GM18868 (cell line): ENCODE measurements at regions not wholly inside any gene's neighbourhood (a gene's known extent, or its start where the extent isn't known, plus 50 kb on each side); places are given as distances from the start of the nearest gene placed in this dataset.
"Not testable (repeated sequence)": the region's sequence is repeated elsewhere in the genome, so short reads cannot be mapped to it uniquely, and the experiment has no call there.

Source experiments
- ATAC-seq: cut with Tn5 transposase; IDR thresholded peaks from one replicate; pipeline ENCODE4 v1.9.1; 2021; ENCODE audit warnings: mild to moderate bottlenecking, moderate library complexity; ENCODE audit not compliant: unreplicated experiment

GRCh38 chr17:63075969-63076368, 109.9 kb downstream of the TANC2 start:
- ATAC-seq, result no peak

- ATAC-seq, result no peak
Measured at GRCh38 chr17:63078707-63079106, 112.7 kb downstream of the TANC2 start.

DNA sequence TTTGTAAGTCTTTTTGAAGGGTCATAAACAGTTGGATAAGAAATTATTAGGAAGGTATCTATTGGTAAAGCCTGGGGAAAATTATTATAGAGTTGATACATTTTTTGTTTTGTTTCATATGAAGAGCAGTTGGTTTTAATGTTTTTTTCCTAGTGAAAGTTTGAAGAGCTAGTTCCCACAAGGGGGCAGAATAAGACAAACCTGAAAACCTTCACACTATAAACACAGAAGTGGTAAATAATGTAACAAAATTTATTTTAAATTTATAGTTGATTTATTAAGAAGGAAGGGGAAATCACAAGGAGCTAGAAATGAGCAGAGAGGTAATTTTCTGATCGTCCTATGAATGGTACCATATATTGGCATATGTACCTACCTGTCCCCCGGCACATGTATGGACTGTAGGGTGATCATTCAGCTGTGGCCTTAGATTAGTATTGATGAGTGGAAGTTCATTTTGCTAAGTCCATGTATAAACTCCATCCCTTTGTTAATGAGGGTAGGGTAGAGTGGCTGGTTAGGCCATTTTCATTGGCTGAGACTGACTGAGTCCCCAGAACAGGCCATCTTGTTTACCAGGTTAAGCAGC, 116.3 kb downstream of the TANC2 start:
- ATAC-seq, result no peak

- no peak for ATAC-seq
Measured at GRCh38 chr17:63082952-63083351, 116.9 kb downstream of the TANC2 start.

DNA sequence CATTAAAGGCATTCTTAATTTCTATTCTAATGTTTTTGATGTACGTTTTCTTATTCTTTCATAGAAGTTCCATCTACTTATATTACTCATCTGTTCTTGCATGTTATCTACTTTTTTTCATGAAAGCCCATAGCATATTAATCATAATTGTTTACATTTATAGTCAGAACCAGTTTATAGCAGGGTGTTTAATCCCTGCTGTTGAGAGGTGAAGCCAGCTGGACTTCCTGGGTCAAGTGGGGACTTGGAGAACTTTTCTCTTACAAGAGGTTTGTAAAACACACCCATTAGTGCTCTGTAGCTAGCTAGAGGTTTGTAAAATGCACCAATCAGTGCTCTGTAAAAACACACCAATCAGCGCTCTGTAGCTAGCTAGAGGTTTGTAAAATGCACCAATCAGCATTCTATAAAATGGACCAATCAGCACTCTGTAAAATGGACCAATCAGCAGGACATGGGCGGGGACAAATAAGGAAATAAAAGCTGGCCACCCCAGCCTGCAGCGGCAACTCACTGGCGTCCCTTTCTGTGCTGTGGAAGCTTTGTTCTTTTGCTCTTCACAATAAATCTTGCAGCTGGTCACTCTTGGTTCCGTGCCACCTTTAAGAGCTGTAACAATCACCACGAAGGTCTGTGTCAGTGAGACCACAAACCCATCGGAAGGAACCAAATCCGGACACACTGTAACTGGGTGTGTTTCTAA, 120.6 kb downstream of the TANC2 start:
- ATAC-seq, result no peak

- not testable (repeated sequence) for ATAC-seq
Measured at GRCh38 chr17:63090358-63091114, 124.5 kb downstream of the TANC2 start.

DNA sequence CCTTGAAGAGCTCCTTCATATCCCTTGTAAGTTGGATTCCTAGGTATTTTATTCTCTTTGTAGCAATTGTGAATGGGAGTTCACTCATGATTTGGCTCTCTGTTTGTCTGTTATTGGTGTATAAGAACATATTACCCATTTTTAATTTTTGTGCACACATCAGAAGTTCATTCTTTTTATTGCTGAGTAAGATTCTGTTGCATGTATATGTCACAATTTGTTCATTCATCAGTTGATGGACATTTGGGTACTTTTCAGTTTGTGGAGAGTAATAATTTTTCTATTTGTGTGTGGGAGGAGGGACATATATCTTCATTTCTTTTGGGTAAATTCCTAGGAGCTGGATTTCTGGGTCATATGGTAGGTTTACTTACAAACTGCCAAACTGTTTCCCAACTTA, 125.9 kb downstream of the TANC2 start:
- not testable (repeated sequence) for ATAC-seq

- no peak for ATAC-seq
Measured at GRCh38 chr17:63094631-63095030, 128.6 kb downstream of the TANC2 start.

DNA sequence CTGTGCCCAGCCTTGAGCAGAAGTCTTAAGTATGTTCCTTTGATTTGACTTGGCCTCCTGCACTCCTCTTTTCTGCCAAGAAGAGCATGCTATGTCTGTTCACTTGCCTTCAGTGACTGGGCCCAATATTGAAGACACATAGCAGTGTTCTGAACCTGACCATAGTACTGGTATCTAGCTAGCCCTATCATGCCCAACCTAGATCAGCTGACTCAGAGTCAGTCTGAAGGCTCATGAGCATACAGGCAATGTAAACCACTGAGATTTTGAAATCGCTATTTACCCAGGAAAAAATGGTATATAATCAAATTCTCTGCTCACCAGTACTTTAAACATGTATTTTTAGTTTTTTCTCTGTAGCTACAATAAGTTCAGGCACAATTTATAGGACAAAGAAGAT, 129.4 kb downstream of the TANC2 start:
- ATAC-seq, result no peak

DNA sequence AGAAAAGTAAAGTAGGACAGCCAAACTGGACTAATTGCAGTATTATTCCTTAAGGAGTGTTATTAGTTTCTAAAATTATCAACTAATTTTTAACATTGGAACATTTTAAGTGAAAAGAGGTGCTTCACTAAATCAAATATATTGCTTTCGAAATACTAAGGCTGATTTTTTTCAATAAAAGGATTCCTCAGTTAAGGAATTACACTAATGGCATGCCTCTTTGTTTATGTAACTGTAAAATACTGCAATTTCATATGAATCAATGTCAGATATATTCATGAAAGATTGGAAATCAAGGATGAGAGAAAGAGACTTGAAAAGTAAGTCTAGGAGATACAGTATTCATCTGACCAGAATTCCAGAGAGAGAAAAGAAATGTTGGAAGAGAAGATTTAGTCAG, 129.8 kb downstream of the TANC2 start:
- ATAC-seq, result no peak

DNA sequence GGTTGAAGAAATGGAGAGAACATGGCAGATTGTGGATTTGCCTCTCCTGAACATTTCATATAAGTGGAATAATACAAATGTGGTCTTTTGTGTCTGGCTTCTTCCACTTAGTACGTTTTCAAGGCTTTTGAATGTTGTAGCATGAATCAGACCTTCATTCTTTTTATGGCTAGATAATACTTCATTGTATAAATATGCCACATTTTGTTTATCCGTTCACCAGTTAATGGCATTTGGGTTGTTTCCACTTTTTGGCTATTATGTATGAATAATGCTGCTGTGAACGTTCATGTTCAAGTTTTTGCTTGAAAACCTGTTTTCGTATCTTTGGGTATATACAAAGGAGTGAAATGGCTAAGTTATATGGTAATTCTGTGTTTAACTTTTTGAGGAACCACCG, 130.4 kb downstream of the TANC2 start:
- no peak for ATAC-seq

DNA sequence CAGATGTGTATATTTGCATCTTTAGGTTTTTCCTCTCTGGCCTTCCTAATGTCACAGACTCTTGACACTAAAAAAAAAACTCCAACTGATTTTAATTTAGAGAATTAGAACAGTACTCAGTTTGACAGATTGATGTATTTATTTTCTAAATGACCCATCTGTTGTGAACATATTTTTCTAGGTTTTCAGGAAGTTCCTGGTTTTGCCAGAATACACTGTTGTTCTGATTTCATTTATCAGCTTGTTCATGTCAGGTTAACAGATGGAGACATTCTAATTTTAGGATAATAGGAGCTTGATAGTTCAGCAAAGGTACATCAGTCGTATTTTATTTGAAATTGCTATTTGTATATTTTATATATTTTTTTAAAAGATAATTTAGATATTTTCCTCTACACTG, 133.4 kb downstream of the TANC2 start:
- no peak for ATAC-seq

GRCh38 chr17:63102034-63102433, 136.0 kb downstream of the TANC2 start:
- ATAC-seq, result no peak

GRCh38 chr17:63106050-63106449, 140.0 kb downstream of the TANC2 start:
- no peak for ATAC-seq

DNA sequence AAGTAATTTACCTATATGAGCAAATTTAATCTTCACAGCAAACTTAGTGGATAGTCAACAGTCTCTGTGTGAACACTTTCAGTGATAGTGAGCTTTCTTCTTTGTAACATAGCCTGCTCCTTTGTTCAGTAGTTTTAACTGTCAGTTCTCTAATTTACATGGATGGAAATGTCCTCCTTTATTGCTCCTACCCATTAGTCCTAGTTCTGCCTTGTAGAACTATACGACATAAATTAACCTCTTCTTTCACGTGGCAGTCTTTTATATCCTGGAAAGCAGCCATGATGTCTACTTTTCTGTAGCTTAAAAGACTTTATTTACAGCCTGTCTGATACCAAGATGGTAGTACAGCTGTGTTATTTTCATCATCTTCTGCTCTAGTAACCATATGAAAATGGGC, 143.6 kb downstream of the TANC2 start:
- no peak for ATAC-seq

- no peak for ATAC-seq
Measured at GRCh38 chr17:63113167-63113566, 147.1 kb downstream of the TANC2 start.

GRCh38 chr17:63116228-63116627, 150.2 kb downstream of the TANC2 start:
- no peak for ATAC-seq

- no peak for ATAC-seq
Measured at GRCh38 chr17:63116967-63117830, 151.2 kb downstream of the TANC2 start.

DNA sequence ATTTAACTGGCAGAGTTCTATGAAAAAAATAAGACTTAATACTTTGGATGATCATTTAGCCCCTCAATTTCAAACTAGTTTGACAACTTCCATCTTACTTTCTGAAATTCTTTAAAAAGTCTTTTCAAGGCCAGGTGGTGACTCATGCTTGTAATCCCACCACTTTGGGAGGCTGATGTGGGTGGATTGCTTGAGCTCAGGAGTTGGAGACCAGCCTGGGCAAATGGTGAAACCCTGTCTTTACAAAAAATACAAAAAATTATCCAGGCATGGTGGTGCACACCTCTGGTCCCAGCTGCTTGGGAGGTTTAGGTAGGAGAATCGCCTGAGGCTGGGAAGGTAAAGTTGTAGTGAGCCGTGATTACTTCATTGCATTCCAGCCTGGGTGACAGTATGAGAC, 154.4 kb downstream of the TANC2 start:
- ATAC-seq, result no peak

DNA sequence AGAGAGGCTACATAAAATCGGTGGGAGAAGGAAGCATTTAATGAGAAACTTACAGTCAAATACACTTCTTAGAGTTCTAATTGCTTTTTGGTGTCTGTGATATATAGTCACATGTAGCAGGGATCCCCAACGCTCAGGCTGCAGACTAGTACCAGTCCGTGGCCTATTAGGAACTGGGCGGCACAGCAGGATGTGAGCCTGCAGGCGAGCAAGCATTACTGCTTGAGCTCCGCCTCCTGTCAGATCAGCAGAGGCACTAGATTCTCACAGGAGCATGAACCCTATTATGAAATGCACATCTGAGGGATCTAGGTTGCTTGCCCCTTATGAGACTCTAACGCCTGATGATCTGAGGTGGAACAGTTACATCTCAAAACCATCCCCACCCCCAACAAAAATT, 158.5 kb downstream of the TANC2 start:
- ATAC-seq, result no peak

GRCh38 chr17:63124958-63125357, 158.9 kb downstream of the TANC2 start:
- ATAC-seq, result no peak
